ENCODE measurements at regions not wholly inside any gene's neighbourhood (a gene's known extent, or its start where the extent isn't known, plus 50 kb on each side); places are given as distances from the start of the nearest gene placed in this dataset.

DNA sequence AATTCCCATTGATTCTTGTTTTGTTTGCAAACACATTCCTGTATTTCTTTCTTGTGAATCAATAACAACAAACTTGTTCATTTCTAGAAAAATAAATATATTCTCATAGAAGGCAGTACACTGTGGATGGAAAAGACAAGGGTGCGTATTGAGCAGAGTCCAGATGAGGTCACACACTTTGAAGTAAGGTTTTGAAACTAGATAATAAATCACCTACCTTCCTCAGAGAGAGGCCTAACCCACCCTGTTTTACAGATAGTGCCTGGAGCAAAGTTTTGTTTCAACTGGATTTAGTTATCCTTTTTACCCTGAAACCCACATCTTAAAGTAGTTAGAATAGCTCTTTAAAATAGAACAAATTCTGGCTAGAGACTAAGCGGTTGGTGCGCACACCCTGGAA lies 137.1 kb upstream of the PIEZO2 start:
- Histone ChIP-seq H3K36me3 (ENCODE audit: insufficient read depth, low read length) (no peaks in the 10 kb centered on the region), H3K4me1 (ENCODE audit: insufficient read depth, low read length) (no peaks in the 10 kb centered on the region), H3K27ac (ENCODE audit: low read depth, low read length) (no peak overlapping the region), H3K9me3 (ENCODE audit: low read length) (no peaks in the 10 kb centered on the region), H3K4me3 (ENCODE audit: low read length) (no peak overlapping the region), H3K27me3 (ENCODE audit: insufficient read depth, low read length, poor library complexity, severe bottlenecking) (no peaks in the 10 kb centered on the region)
- Mint-ChIP-seq H3K27ac (no peak overlapping the region), H3K4me1 (no peaks in the 10 kb centered on the region), H3K4me3 (no peak overlapping the region), H3K36me3 (no peaks in the 10 kb centered on the region), H3K27me3 (no peaks in the 10 kb centered on the region), H3K9me3 (peaks cover 0 to 6% (median 0%) of the 10 kb centered on the region in 5 donors)
- DNase-seq, result no peak
- CTCF ChIA-PET, result no interaction called here
- POLR2A ChIA-PET, result no interaction called here

- H3K27ac Mint-ChIP-seq, result no peak overlapping the region
- H3K36me3 Mint-ChIP-seq, result no peaks in the 10 kb centered on the region
- H3K9me3 Mint-ChIP-seq, result peaks cover 0 to 6% (median 2%) of the 10 kb centered on the region in 5 donors
- Histone ChIP-seq H3K27me3 (ENCODE audit: insufficient read depth, low read length, poor library complexity, severe bottlenecking) (no peaks in the 10 kb centered on the region), H3K36me3 (ENCODE audit: insufficient read depth, low read length) (no peaks in the 10 kb centered on the region), H3K4me3 (ENCODE audit: low read length) (no peak overlapping the region), H3K27ac (ENCODE audit: low read depth, low read length) (no peak overlapping the region), H3K9me3 (ENCODE audit: low read length) (no peaks in the 10 kb centered on the region), H3K4me1 (ENCODE audit: insufficient read depth, low read length) (no peaks in the 10 kb centered on the region)
- no peaks in the 10 kb centered on the region for H3K4me1 Mint-ChIP-seq
- H3K4me3 Mint-ChIP-seq, result no peak overlapping the region
- no peak for DNase-seq
- POLR2A ChIA-PET, result no interaction called here
- CTCF ChIA-PET, result no interaction called here
- no peaks in the 10 kb centered on the region for H3K27me3 Mint-ChIP-seq
Measured at GRCh38 chr18:11284811-11285210, 135.4 kb upstream of the PIEZO2 start.

DNA sequence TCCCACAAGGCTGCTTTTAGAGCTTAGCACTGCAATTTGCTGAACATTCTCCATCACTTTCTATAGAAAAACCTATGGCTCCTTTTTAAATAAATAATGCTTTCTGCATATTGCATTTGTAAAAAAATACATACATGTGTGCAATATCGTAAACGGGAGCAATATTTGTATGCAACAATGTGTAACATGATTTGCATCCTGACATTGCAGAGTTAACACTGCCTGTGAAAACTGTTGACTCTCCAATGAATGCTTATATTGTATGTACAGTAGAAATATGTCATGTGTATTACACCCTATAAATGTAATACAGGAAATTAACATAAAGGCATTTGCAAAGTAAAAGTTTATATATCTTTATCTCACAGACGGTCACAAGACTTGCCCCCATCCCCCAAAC lies 135.0 kb upstream of the PIEZO2 start:
- H3K27ac Mint-ChIP-seq, result no peak overlapping the region
- H3K4me3 ChIP-seq (ENCODE audit: low read length), result no peak overlapping the region
- ChIA-PET POLR2A (no interaction called here), CTCF (no interaction called here)
- no peaks in the 10 kb centered on the region for H3K9me3 ChIP-seq (ENCODE audit: low read length)
- H3K4me1 Mint-ChIP-seq, result no peaks in the 10 kb centered on the region
- no peaks in the 10 kb centered on the region for H3K36me3 ChIP-seq (ENCODE audit: insufficient read depth, low read length)
- no peak overlapping the region for H3K4me3 Mint-ChIP-seq
- H3K4me1 ChIP-seq (ENCODE audit: insufficient read depth, low read length), result no peaks in the 10 kb centered on the region
- H3K36me3 Mint-ChIP-seq, result no peaks in the 10 kb centered on the region
- peaks cover 0 to 7% (median 2%) of the 10 kb centered on the region in 5 donors for H3K9me3 Mint-ChIP-seq
- no peaks in the 10 kb centered on the region for H3K27me3 ChIP-seq (ENCODE audit: insufficient read depth, low read length, poor library complexity, severe bottlenecking)
- DNase-seq, result no peak
- no peak overlapping the region for H3K27ac ChIP-seq (ENCODE audit: low read depth, low read length)
- H3K27me3 Mint-ChIP-seq, result no peaks in the 10 kb centered on the region

DNA sequence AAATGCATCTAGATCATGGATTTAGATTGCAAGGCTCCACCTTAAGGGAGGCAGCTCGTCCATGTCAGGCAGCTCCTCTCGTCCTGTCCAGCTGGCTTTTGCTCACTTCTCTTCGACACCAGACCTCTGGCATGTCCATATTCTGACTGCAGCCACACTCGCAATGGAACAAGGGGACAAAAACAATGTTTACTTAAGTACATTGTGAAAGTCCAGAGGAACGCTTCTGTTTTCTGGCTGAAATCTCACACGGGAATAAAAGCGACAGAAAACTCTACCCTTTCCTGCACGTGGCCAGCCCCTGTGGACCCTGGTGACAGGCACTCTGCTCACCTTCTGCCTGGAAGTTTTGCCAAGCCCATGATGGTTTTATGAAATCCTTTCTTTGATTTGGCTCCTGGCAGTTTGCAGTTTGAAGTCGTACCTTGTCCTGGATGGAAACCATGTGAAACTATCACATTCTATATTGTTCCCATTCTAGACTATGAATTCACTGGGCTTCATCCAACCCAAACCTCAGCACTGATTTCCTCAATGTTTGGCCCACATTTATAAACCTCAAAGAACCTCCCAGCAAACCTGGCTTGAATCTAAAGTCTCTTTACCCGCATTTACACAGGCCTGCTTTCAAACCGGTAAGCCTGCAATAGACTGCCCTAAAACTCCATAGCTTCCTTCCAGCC lies 134.3 kb upstream of the PIEZO2 start:
- Mint-ChIP-seq H3K27me3 (no peaks in the 10 kb centered on the region), H3K36me3 (no peaks in the 10 kb centered on the region), H3K4me1 (no peaks in the 10 kb centered on the region), H3K4me3 (no peak overlapping the region), H3K27ac (no peak overlapping the region), H3K9me3 (peaks cover 0 to 7% (median 2%) of the 10 kb centered on the region in 5 donors)
- Histone ChIP-seq H3K27ac (ENCODE audit: low read depth, low read length) (no peak overlapping the region), H3K4me3 (ENCODE audit: low read length) (no peak overlapping the region), H3K36me3 (ENCODE audit: insufficient read depth, low read length) (no peaks in the 10 kb centered on the region), H3K4me1 (ENCODE audit: insufficient read depth, low read length) (no peaks in the 10 kb centered on the region), H3K27me3 (ENCODE audit: insufficient read depth, low read length, poor library complexity, severe bottlenecking) (no peaks in the 10 kb centered on the region), H3K9me3 (ENCODE audit: low read length) (no peaks in the 10 kb centered on the region)
- ChIA-PET POLR2A (no interaction called here), CTCF (no interaction called here)
- no peak for DNase-seq

DNA sequence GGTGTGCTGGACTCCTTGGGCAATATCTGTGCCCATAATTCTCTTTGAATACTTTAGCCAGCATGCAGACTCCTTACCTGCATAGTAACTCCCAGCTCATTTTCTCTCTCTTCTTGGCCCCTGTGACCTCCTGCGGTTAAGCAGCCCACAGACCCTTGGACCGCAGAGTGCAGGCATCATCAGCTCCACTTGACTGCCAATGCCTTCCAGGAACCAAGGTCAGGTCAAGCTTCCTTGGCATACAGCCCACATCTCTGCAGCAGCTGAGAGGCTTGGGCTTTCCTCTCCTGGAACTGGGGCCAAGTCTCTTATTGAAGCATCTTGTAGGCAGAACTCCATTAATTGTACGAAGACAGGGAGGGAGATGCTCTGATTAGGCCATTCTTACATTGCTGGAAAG lies 130.1 kb upstream of the PIEZO2 start:
- H3K36me3 Mint-ChIP-seq, result no peaks in the 10 kb centered on the region
- H3K9me3 ChIP-seq (ENCODE audit: low read length), result no peaks in the 10 kb centered on the region
- H3K4me1 Mint-ChIP-seq, result no peaks in the 10 kb centered on the region
- H3K4me3 Mint-ChIP-seq, result no peak overlapping the region
- ChIA-PET POLR2A (no interaction called here), CTCF (no interaction called here)
- H3K27me3 ChIP-seq (ENCODE audit: insufficient read depth, low read length, poor library complexity, severe bottlenecking), result no peaks in the 10 kb centered on the region
- H3K36me3 ChIP-seq (ENCODE audit: insufficient read depth, low read length), result no peaks in the 10 kb centered on the region
- H3K27ac ChIP-seq (ENCODE audit: low read depth, low read length), result no peak overlapping the region
- H3K4me1 ChIP-seq (ENCODE audit: insufficient read depth, low read length), result no peaks in the 10 kb centered on the region
- no peak overlapping the region for H3K4me3 ChIP-seq (ENCODE audit: low read length)
- H3K27ac Mint-ChIP-seq, result no peak overlapping the region
- no peaks in the 10 kb centered on the region for H3K27me3 Mint-ChIP-seq
- H3K9me3 Mint-ChIP-seq, result peaks cover 0 to 8% (median 7%) of the 10 kb centered on the region in 5 donors
- DNase-seq, result no peak

GRCh38 chr18:11276678-11277077 lies 127.3 kb upstream of the PIEZO2 start:
- H3K4me1 ChIP-seq (ENCODE audit: insufficient read depth, low read length), result no peaks in the 10 kb centered on the region
- H3K36me3 Mint-ChIP-seq, result no peaks in the 10 kb centered on the region
- H3K4me3 Mint-ChIP-seq, result no peak overlapping the region
- no peaks in the 10 kb centered on the region for H3K27me3 Mint-ChIP-seq
- peaks cover 0 to 16% (median 7%) of the 10 kb centered on the region in 5 donors for H3K9me3 Mint-ChIP-seq
- no peaks in the 10 kb centered on the region for H3K4me1 Mint-ChIP-seq
- CTCF ChIA-PET, result no interaction called here
- H3K36me3 ChIP-seq (ENCODE audit: insufficient read depth, low read length), result no peaks in the 10 kb centered on the region
- H3K27me3 ChIP-seq (ENCODE audit: insufficient read depth, low read length, poor library complexity, severe bottlenecking), result no peaks in the 10 kb centered on the region
- no peaks in the 10 kb centered on the region for H3K9me3 ChIP-seq (ENCODE audit: low read length)
- POLR2A ChIA-PET, result no interaction called here
- DNase-seq, result no peak
- no peak overlapping the region for H3K27ac ChIP-seq (ENCODE audit: low read depth, low read length)
- H3K4me3 ChIP-seq (ENCODE audit: low read length), result no peak overlapping the region
- no peak overlapping the region for H3K27ac Mint-ChIP-seq

GRCh38 chr18:11274144-11274794 lies 124.9 kb upstream of the PIEZO2 start:
- Mint-ChIP-seq H3K36me3 (no peaks in the 10 kb centered on the region), H3K27me3 (no peaks in the 10 kb centered on the region), H3K27ac (no peak overlapping the region), H3K4me3 (no peak overlapping the region), H3K4me1 (no peaks in the 10 kb centered on the region), H3K9me3 (peaks cover 0 to 18% (median 2%) of the 10 kb centered on the region in 5 donors)
- no peak for DNase-seq
- H3K27ac ChIP-seq (ENCODE audit: low read depth, low read length), result no peak overlapping the region
- no peaks in the 10 kb centered on the region for H3K9me3 ChIP-seq (ENCODE audit: low read length)
- no peaks in the 10 kb centered on the region for H3K4me1 ChIP-seq (ENCODE audit: insufficient read depth, low read length)
- no peak overlapping the region for H3K4me3 ChIP-seq (ENCODE audit: low read length)
- POLR2A ChIA-PET, result no interaction called here
- no peaks in the 10 kb centered on the region for H3K27me3 ChIP-seq (ENCODE audit: insufficient read depth, low read length, poor library complexity, severe bottlenecking)
- CTCF ChIA-PET, result no interaction called here
- H3K36me3 ChIP-seq (ENCODE audit: insufficient read depth, low read length), result no peaks in the 10 kb centered on the region

DNA sequence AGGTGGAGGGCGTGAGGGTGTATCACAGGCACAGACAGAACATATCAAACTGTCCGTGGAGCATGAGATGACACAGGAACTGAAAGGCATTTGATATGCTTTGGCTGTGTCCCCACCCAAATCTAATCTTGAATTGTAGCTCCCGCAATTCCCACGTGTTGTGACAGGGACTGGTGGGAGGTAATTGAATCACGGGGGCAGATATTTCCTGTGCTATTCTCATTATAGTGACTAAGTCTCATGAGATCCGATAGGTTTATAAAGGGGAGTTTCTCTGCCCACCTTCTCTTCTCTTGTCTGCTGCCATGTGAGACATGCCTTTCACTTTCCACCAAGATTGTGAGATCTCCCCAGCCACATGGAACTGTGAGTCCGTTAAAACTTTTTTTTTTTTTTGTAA lies 123.1 kb upstream of the PIEZO2 start:
- no peaks in the 10 kb centered on the region for H3K9me3 ChIP-seq (ENCODE audit: low read length)
- no peak overlapping the region for H3K4me3 Mint-ChIP-seq
- POLR2A ChIA-PET, result no interaction called here
- H3K27me3 Mint-ChIP-seq, result no peaks in the 10 kb centered on the region
- CTCF ChIA-PET, result no interaction called here
- H3K27ac ChIP-seq (ENCODE audit: low read depth, low read length), result no peak overlapping the region
- no peaks in the 10 kb centered on the region for H3K4me1 Mint-ChIP-seq
- H3K27me3 ChIP-seq (ENCODE audit: insufficient read depth, low read length, poor library complexity, severe bottlenecking), result no peaks in the 10 kb centered on the region
- no peaks in the 10 kb centered on the region for H3K4me1 ChIP-seq (ENCODE audit: insufficient read depth, low read length)
- peaks cover 0 to 18% (median 2%) of the 10 kb centered on the region in 5 donors for H3K9me3 Mint-ChIP-seq
- no peak overlapping the region for H3K4me3 ChIP-seq (ENCODE audit: low read length)
- H3K36me3 Mint-ChIP-seq, result no peaks in the 10 kb centered on the region
- H3K36me3 ChIP-seq (ENCODE audit: insufficient read depth, low read length), result no peaks in the 10 kb centered on the region
- H3K27ac Mint-ChIP-seq, result no peak overlapping the region
- DNase-seq, result no peak
